ENCODE measurements at regions not wholly inside any gene's neighbourhood (a gene's known extent, or its start where the extent isn't known, plus 50 kb on each side); places are given as distances from the start of the nearest gene placed in this dataset.

DNA sequence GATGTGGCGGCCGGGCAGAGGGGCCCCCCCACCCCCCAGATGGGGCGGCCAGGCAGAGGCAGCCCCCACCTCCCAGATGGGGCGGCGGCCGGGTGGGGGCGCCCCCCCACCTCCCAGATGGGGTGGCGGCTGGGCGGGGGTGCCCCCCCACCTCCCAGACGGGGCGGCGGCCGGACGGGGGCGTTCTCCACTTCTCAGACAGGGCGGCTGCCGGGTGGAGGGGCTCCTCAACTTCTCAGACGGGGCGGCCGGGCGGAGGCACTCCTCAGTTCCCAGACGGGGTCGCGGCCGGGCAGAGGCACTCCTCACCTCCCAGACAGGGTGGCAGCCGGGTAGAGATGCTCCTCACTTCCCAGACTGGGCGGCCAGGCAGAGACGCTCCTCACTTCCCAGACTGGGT lies 469.8 kb downstream of the PCNX1 start:
- TF ChIP-seq TP53 (CRISPR knock-in tag; IDR thresholded peaks at IDR 0.05): no peak
- TF ChIP-seq, protein P1, sequence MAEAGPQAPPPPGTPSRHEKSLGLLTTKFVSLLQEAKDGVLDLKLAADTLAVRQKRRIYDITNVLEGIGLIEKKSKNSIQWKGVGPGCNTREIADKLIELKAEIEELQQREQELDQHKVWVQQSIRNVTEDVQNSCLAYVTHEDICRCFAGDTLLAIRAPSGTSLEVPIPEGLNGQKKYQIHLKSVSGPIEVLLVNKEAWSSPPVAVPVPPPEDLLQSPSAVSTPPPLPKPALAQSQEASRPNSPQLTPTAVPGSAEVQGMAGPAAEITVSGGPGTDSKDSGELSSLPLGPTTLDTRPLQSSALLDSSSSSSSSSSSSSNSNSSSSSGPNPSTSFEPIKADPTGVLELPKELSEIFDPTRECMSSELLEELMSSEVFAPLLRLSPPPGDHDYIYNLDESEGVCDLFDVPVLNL (CRISPR knock-in tag; IDR thresholded peaks at IDR 0.05; ENCODE audit: borderline replicate concordance, low read depth): no peak
- TF ChIP-seq ZNF138 (CRISPR knock-in tag; conservative IDR thresholded peaks at IDR 0.05): no peak
- TF ChIP-seq, protein P2, sequence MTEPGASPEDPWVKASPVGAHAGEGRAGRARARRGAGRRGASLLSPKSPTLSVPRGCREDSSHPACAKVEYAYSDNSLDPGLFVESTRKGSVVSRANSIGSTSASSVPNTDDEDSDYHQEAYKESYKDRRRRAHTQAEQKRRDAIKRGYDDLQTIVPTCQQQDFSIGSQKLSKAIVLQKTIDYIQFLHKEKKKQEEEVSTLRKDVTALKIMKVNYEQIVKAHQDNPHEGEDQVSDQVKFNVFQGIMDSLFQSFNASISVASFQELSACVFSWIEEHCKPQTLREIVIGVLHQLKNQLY (CRISPR knock-in tag; IDR thresholded peaks at IDR 0.05): no peak
- TF ChIP-seq, protein P3, sequence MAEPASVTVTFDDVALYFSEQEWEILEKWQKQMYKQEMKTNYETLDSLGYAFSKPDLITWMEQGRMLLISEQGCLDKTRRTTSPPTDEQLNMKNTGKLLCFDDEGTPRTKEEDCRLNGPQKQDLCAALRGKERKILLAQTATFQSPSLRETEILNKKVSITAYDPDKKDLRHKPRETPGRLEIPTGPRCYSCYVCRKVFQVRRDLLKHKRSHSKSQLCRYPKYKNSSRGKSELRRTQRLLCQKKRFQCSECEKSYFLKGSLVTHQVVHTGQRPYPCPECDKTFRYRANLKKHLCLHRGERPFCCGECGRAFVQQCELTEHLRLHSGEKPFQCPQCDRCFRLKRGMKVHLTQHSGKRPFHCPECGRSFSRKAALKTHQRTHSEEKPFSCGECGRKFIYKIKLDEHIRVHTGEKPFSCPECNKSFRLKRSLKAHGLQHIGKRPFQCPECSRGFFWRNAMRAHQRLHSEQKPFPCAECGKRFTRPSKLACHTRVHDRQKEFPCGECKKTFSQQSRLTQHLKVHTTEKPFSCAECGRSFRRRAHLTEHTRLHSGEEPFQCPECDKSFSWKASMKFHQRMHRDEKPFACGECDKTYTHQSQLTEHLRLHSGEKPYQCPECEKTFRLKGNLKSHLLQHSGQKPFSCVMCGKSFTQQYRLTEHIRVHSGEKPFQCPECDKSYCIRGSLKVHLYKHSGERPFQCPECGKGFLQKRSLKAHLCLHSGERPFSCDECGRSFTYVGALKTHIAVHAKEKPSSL (CRISPR knock-in tag; conservative IDR thresholded peaks at IDR 0.05): no peak
- no peak for TF ChIP-seq CREM (CRISPR knock-in tag; IDR thresholded peaks at IDR 0.05)
- TF ChIP-seq ETV6 (CRISPR knock-in tag; IDR thresholded peaks at IDR 0.05): no peak
- TF ChIP-seq, protein P4, sequence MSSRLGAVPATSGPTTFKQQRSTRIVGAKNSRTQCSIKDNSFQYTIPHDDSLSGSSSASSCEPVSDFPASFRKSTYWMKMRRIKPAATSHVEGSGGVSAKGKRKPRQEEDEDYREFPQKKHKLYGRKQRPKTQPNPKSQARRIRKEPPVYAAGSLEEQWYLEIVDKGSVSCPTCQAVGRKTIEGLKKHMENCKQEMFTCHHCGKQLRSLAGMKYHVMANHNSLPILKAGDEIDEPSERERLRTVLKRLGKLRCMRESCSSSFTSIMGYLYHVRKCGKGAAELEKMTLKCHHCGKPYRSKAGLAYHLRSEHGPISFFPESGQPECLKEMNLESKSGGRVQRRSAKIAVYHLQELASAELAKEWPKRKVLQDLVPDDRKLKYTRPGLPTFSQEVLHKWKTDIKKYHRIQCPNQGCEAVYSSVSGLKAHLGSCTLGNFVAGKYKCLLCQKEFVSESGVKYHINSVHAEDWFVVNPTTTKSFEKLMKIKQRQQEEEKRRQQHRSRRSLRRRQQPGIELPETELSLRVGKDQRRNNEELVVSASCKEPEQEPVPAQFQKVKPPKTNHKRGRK (CRISPR knock-in tag; IDR thresholded peaks at IDR 0.05; ENCODE audit: borderline replicate concordance): no peak
- no peak for TF ChIP-seq MYBL2 (CRISPR knock-in tag; IDR thresholded peaks at IDR 0.05)
- TF ChIP-seq SOX15 (CRISPR knock-in tag; IDR thresholded peaks at IDR 0.05): no peak
- no peak for TF ChIP-seq OVOL2 (CRISPR knock-in tag; IDR thresholded peaks at IDR 0.05; ENCODE audit: borderline replicate concordance)
- TF ChIP-seq, protein P5, sequence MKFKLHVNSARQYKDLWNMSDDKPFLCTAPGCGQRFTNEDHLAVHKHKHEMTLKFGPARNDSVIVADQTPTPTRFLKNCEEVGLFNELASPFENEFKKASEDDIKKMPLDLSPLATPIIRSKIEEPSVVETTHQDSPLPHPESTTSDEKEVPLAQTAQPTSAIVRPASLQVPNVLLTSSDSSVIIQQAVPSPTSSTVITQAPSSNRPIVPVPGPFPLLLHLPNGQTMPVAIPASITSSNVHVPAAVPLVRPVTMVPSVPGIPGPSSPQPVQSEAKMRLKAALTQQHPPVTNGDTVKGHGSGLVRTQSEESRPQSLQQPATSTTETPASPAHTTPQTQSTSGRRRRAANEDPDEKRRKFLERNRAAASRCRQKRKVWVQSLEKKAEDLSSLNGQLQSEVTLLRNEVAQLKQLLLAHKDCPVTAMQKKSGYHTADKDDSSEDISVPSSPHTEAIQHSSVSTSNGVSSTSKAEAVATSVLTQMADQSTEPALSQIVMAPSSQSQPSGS (CRISPR knock-in tag; IDR thresholded peaks at IDR 0.05; ENCODE audit: borderline replicate concordance, low read depth): no peak
- TF ChIP-seq JAZF1 (CRISPR knock-in tag; IDR thresholded peaks at IDR 0.05): no peak
- TF ChIP-seq, protein P6, sequence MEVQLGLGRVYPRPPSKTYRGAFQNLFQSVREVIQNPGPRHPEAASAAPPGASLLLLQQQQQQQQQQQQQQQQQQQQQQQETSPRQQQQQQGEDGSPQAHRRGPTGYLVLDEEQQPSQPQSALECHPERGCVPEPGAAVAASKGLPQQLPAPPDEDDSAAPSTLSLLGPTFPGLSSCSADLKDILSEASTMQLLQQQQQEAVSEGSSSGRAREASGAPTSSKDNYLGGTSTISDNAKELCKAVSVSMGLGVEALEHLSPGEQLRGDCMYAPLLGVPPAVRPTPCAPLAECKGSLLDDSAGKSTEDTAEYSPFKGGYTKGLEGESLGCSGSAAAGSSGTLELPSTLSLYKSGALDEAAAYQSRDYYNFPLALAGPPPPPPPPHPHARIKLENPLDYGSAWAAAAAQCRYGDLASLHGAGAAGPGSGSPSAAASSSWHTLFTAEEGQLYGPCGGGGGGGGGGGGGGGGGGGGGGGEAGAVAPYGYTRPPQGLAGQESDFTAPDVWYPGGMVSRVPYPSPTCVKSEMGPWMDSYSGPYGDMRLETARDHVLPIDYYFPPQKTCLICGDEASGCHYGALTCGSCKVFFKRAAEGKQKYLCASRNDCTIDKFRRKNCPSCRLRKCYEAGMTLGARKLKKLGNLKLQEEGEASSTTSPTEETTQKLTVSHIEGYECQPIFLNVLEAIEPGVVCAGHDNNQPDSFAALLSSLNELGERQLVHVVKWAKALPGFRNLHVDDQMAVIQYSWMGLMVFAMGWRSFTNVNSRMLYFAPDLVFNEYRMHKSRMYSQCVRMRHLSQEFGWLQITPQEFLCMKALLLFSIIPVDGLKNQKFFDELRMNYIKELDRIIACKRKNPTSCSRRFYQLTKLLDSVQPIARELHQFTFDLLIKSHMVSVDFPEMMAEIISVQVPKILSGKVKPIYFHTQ (CRISPR knock-in tag; IDR thresholded peaks at IDR 0.05): no peak
- TF ChIP-seq, protein P7, sequence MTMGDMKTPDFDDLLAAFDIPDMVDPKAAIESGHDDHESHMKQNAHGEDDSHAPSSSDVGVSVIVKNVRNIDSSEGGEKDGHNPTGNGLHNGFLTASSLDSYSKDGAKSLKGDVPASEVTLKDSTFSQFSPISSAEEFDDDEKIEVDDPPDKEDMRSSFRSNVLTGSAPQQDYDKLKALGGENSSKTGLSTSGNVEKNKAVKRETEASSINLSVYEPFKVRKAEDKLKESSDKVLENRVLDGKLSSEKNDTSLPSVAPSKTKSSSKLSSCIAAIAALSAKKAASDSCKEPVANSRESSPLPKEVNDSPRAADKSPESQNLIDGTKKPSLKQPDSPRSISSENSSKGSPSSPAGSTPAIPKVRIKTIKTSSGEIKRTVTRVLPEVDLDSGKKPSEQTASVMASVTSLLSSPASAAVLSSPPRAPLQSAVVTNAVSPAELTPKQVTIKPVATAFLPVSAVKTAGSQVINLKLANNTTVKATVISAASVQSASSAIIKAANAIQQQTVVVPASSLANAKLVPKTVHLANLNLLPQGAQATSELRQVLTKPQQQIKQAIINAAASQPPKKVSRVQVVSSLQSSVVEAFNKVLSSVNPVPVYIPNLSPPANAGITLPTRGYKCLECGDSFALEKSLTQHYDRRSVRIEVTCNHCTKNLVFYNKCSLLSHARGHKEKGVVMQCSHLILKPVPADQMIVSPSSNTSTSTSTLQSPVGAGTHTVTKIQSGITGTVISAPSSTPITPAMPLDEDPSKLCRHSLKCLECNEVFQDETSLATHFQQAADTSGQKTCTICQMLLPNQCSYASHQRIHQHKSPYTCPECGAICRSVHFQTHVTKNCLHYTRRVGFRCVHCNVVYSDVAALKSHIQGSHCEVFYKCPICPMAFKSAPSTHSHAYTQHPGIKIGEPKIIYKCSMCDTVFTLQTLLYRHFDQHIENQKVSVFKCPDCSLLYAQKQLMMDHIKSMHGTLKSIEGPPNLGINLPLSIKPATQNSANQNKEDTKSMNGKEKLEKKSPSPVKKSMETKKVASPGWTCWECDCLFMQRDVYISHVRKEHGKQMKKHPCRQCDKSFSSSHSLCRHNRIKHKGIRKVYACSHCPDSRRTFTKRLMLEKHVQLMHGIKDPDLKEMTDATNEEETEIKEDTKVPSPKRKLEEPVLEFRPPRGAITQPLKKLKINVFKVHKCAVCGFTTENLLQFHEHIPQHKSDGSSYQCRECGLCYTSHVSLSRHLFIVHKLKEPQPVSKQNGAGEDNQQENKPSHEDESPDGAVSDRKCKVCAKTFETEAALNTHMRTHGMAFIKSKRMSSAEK (CRISPR knock-in tag; IDR thresholded peaks at IDR 0.05; ENCODE audit: borderline replicate concordance): no peak
- TF ChIP-seq MXD4 (CRISPR knock-in tag; IDR thresholded peaks at IDR 0.05; ENCODE audit: borderline replicate concordance): no peak
- peaks cover 42% of the 10 kb centered on the region for H3K36me3 Mint-ChIP-seq
- peaks cover 34% of the 10 kb centered on the region for H3K9me3 Mint-ChIP-seq
- H3K4me1 Mint-ChIP-seq: peaks cover 24% of the 10 kb centered on the region
- CTCF ChIA-PET: no interaction called here
- H3K4me3 Mint-ChIP-seq: no peak overlapping the region
- no peak overlapping the region for H3K27ac Mint-ChIP-seq
- no peak for ATAC-seq
- peaks cover 5% of the 10 kb centered on the region; the same call in 1 of the 2 replicates for H3K27me3 Mint-ChIP-seq (ENCODE audit: low read depth)
- no peak for DNase-seq (ENCODE audit: low spot score)
- POLR2A ChIA-PET: no interaction called here

All from WTC11 (cell line).